GM23248 (cell line): ENCODE measurements at regions not wholly inside any gene's neighbourhood (a gene's known extent, or its start where the extent isn't known, plus 50 kb on each side); places are given as distances from the start of the nearest gene placed in this dataset.

ENCODE experiments used
- EZH2 ChIP-seq: fragments of 200-600 bp; sonication (generic); IDR thresholded peaks from 2 replicates; pipeline ENCODE4 v1.6.1; 2018; ENCODE audit warnings: antibody characterized with exemption, mild to moderate bottlenecking; ENCODE audit not compliant: insufficient read depth, poor library complexity, severe bottlenecking
- EZH2phosphoT487 ChIP-seq: fragments of 200-600 bp; sonication (generic); IDR thresholded peaks from 2 replicates; pipeline ENCODE4 v1.6.1; 2018; ENCODE audit warnings: antibody characterized with exemption, moderate library complexity, mild to moderate bottlenecking, low read depth; ENCODE audit not compliant: insufficient read depth

DNA sequence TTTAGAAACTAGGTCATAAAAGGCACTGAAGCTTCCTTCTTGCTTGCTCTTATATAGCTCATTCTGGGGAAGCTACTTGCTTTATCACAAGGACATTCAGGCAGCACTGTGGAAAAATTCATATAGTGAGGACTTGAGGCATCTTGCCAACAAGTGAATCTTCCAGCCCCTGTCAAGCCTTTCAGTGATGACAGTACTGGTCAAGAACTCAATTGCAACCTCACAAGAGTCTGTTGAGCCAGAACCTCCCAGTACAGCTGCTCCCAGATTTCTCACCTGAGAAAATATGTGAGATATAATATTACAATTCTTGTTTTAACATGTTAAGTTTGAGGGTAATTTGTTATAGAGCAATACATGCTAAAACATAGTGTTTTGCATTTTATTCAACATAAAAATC lies 2011.0 kb upstream of the NUDT12 start:
- TF ChIP-seq EZH2 = no peak
- TF ChIP-seq EZH2phosphoT487 = no peak
